WTC11 (cell line): ENCODE measurements at regions not wholly inside any gene's neighbourhood (a gene's known extent, or its start where the extent isn't known, plus 50 kb on each side); places are given as distances from the start of the nearest gene placed in this dataset.
"Not testable (repeated sequence)": the region's sequence is repeated elsewhere in the genome, so short reads cannot be mapped to it uniquely, and the experiment has no call there.

Source experiments
- ATAC-seq: fragments of 200-7000 bp; cut with Tn5 transposase; 2 replicates; pipeline ENCODE4 v1.10.0; 2021; ENCODE audit warnings: mild to moderate bottlenecking, moderate library complexity
- CTCF ChIA-PET: fragments of 300-600 bp; sonication (Branson Sonifier 250); formaldehyde crosslinking; loops from one replicate; lab custom pipeline; 2021; ENCODE audit warnings: antibody characterized with exemption; lab: Charles Lee
- POLR2A ChIA-PET: fragments of 350-600 bp; sonication (Branson Sonifier 250); formaldehyde crosslinking; loops from one replicate; lab custom pipeline; 2021; ENCODE audit warnings: antibody characterized with exemption; lab: Charles Lee
- DNase-seq: peaks from one replicate; pipeline ENCODE4 v3.0.0; 2021; ENCODE audit warnings: low spot score
- H3K27ac Mint-ChIP-seq: 2 replicates; pipeline ENCODE4 v1.8.0; 2021; ENCODE audit warnings: mixed read lengths
- H3K27me3 Mint-ChIP-seq: 2 replicates; pipeline ENCODE4 v1.8.0; 2021; ENCODE audit warnings: low read depth, mild to moderate bottlenecking, moderate library complexity, mixed read lengths
- H3K36me3 Mint-ChIP-seq: 2 replicates; pipeline ENCODE4 v1.8.0; 2021; ENCODE audit warnings: mixed read lengths
- H3K4me1 Mint-ChIP-seq: 2 replicates; pipeline ENCODE4 v1.8.0; 2022; ENCODE audit warnings: mixed read lengths
- H3K4me3 Mint-ChIP-seq: 2 replicates; pipeline ENCODE4 v1.8.0; 2021; ENCODE audit warnings: mild to moderate bottlenecking, moderate library complexity, mixed read lengths
- H3K9me3 Mint-ChIP-seq: 2 replicates; pipeline ENCODE4 v1.8.0; 2021; ENCODE audit warnings: mixed read lengths
- AR ChIP-seq: fragments of 250-450 bp; sonication (Bioruptor Pico); IDR thresholded peaks from 2 replicates; pipeline ENCODE4 v1.9.0; 2021; ENCODE audit warnings: mild to moderate bottlenecking
- CBFB ChIP-seq: sonication (generic); formaldehyde crosslinking; IDR thresholded peaks from 2 replicates; pipeline ENCODE4 v1.8.1; 2022; ENCODE audit warnings: mild to moderate bottlenecking, low read depth, missing genetic modification reagents
- CDX4 ChIP-seq: fragments of 250-450 bp; sonication (Bioruptor Pico); IDR thresholded peaks from 2 replicates; pipeline ENCODE4 v1.9.0; 2021; ENCODE audit warnings: moderate library complexity, mild to moderate bottlenecking, inconsistent platforms, borderline replicate concordance
- CREM ChIP-seq: sonication (generic); formaldehyde crosslinking; IDR thresholded peaks from 2 replicates; pipeline ENCODE4 v1.8.1; 2022; ENCODE audit warnings: mild to moderate bottlenecking, missing genetic modification reagents, moderate library complexity
- ELF4 ChIP-seq: sonication (generic); formaldehyde crosslinking; IDR thresholded peaks from 2 replicates; pipeline ENCODE4 v1.8.1; 2022; ENCODE audit warnings: low read depth, mild to moderate bottlenecking, moderate library complexity, missing genetic modification reagents
- FOXP1 ChIP-seq: sonication (generic); formaldehyde crosslinking; IDR thresholded peaks from 2 replicates; pipeline ENCODE4 v1.8.0; 2022; ENCODE audit warnings: missing genetic modification reagents, mild to moderate bottlenecking, moderate library complexity, borderline replicate concordance
- GTF2I ChIP-seq: fragments of 250-450 bp; sonication (Bioruptor Pico); conservative IDR thresholded peaks from 2 replicates; pipeline ENCODE4 v1.4.0; 2021; ENCODE audit warnings: mild to moderate bottlenecking
- JAZF1 ChIP-seq: fragments of 250-450 bp; sonication (Bioruptor Pico); IDR thresholded peaks from 2 replicates; pipeline ENCODE4 v1.9.0; 2021; ENCODE audit warnings: moderate library complexity, mild to moderate bottlenecking, inconsistent platforms
- KAT7 ChIP-seq: sonication (generic); formaldehyde crosslinking; IDR thresholded peaks from 2 replicates; pipeline ENCODE4 v1.8.1; 2023; ENCODE audit warnings: missing genetic modification reagents, mild to moderate bottlenecking, borderline replicate concordance
- MAX ChIP-seq: sonication (generic); formaldehyde crosslinking; IDR thresholded peaks from 2 replicates; pipeline ENCODE4 v1.8.0; 2022; ENCODE audit warnings: mild to moderate bottlenecking, missing genetic modification reagents
- MXD4 ChIP-seq: fragments of 250-450 bp; sonication (Bioruptor Pico); IDR thresholded peaks from 2 replicates; pipeline ENCODE4 v1.8.0; 2021; ENCODE audit warnings: mild to moderate bottlenecking, moderate library complexity, borderline replicate concordance
- NFATC4 ChIP-seq: fragments of 250-450 bp; sonication (Bioruptor Pico); IDR thresholded peaks from 2 replicates; pipeline ENCODE4 v1.9.0; 2021; ENCODE audit warnings: mild to moderate bottlenecking
- NFE2L1 ChIP-seq: sonication (generic); formaldehyde crosslinking; IDR thresholded peaks from 2 replicates; pipeline ENCODE4 v1.8.1; 2023; ENCODE audit warnings: missing genetic modification reagents
- NR1H2 ChIP-seq: sonication (generic); formaldehyde crosslinking; IDR thresholded peaks from 2 replicates; pipeline ENCODE4 v1.9.0; 2021; ENCODE audit warnings: mild to moderate bottlenecking, moderate library complexity, missing genetic modification reagents
- PRDM15 ChIP-seq: sonication (generic); formaldehyde crosslinking; IDR thresholded peaks from 2 replicates; pipeline ENCODE4 v1.8.0; 2022; ENCODE audit warnings: missing genetic modification reagents
- RELA ChIP-seq: sonication (generic); formaldehyde crosslinking; IDR thresholded peaks from 2 replicates; pipeline ENCODE4 v1.8.1; 2022; ENCODE audit warnings: missing genetic modification reagents, mild to moderate bottlenecking, borderline replicate concordance
- RORB ChIP-seq: fragments of 250-450 bp; sonication (Bioruptor Pico); IDR thresholded peaks from 2 replicates; pipeline ENCODE4 v1.9.0; 2021; ENCODE audit warnings: mild to moderate bottlenecking
- SMAD4 ChIP-seq: sonication (generic); formaldehyde crosslinking; IDR thresholded peaks from 2 replicates; pipeline ENCODE4 v1.8.0; 2022; ENCODE audit warnings: mild to moderate bottlenecking, missing genetic modification reagents
- STAT6 ChIP-seq: sonication (generic); formaldehyde crosslinking; conservative IDR thresholded peaks from 2 replicates; pipeline ENCODE4 v1.8.1; 2023; ENCODE audit warnings: mild to moderate bottlenecking, low read depth, missing genetic modification reagents, moderate library complexity
- ZBTB21 ChIP-seq: sonication (generic); formaldehyde crosslinking; IDR thresholded peaks from 2 replicates; pipeline ENCODE4 v1.8.1; 2023; ENCODE audit warnings: mild to moderate bottlenecking, missing genetic modification reagents, borderline replicate concordance
- ZNF138 ChIP-seq: sonication (generic); formaldehyde crosslinking; conservative IDR thresholded peaks from 2 replicates; pipeline ENCODE4 v1.8.1; 2022; ENCODE audit warnings: mild to moderate bottlenecking, moderate library complexity, missing genetic modification reagents
- ZNF263 ChIP-seq: sonication (generic); formaldehyde crosslinking; IDR thresholded peaks from 2 replicates; pipeline ENCODE4 v1.8.1; 2022; ENCODE audit warnings: low read depth, mild to moderate bottlenecking, moderate library complexity, missing genetic modification reagents
- ZNF396 ChIP-seq: fragments of 250-450 bp; sonication (Bioruptor Pico); IDR thresholded peaks from 2 replicates; pipeline ENCODE4 v1.8.0; 2021; ENCODE audit warnings: mild to moderate bottlenecking, moderate library complexity, borderline replicate concordance

GRCh38 chr5:58311526-58311925 lies 148.4 kb downstream of the PLK2 start:
- DNase-seq, result no peak
- ChIA-PET POLR2A (no interaction called here), CTCF (no interaction called here)
- Mint-ChIP-seq H3K27me3 (no peaks in the 10 kb centered on the region), H3K4me3 (no peak overlapping the region), H3K4me1 (no peaks in the 10 kb centered on the region), H3K36me3 (no peaks in the 10 kb centered on the region; the same call in 1 of the 2 replicates), H3K9me3 (no peaks in the 10 kb centered on the region), H3K27ac (no peak overlapping the region)
- TF ChIP-seq STAT6 (CRISPR knock-in tag) (no peak), RELA (CRISPR knock-in tag) (no peak), ZNF396 (no peak), NR1H2 (CRISPR knock-in tag) (no peak), CDX4 (CRISPR knock-in tag) (no peak), RORB (CRISPR knock-in tag) (no peak), ZNF263 (CRISPR knock-in tag) (no peak), NFATC4 (no peak), PRDM15 (CRISPR knock-in tag) (no peak), SMAD4 (CRISPR knock-in tag) (no peak), NFE2L1 (CRISPR knock-in tag) (no peak), JAZF1 (CRISPR knock-in tag) (no peak), MXD4 (CRISPR knock-in tag) (no peak), ZNF138 (CRISPR knock-in tag) (no peak), FOXP1 (CRISPR knock-in tag) (no peak), KAT7 (CRISPR knock-in tag) (no peak)
- ATAC-seq, result no peak

GRCh38 chr5:58308384-58308783 lies 151.5 kb downstream of the PLK2 start:
- 0 out of 2 replicates have a peak, but pooled peaks have one; percentile 17 for TF ChIP-seq GTF2I (CRISPR knock-in tag)
- TF ChIP-seq, all 79 proteins: peak for 1; not testable (repeated sequence) for 78
- CTCF ChIA-PET, result not testable (repeated sequence)

GRCh38 chr5:58300346-58300895 lies 159.5 kb downstream of the PLK2 start:
- Mint-ChIP-seq H3K27ac (no peak overlapping the region), H3K4me1 (peaks cover 8% of the 10 kb centered on the region), H3K36me3 (no peaks in the 10 kb centered on the region), H3K27me3 (no peaks in the 10 kb centered on the region), H3K9me3 (no peaks in the 10 kb centered on the region), H3K4me3 (no peak overlapping the region)
- no peak for ATAC-seq
- CTCF ChIA-PET, result no interaction called here
- POLR2A ChIA-PET, result no interaction called here
- no peak for DNase-seq
- TF ChIP-seq ZBTB21 (CRISPR knock-in tag) (no peak), ZNF263 (CRISPR knock-in tag) (no peak), CREM (CRISPR knock-in tag) (no peak), AR (CRISPR knock-in tag) (no peak), MAX (CRISPR knock-in tag) (no peak), ELF4 (no peak), CBFB (no peak)

More at GRCh38 chr5:58308384-58308783, 151.5 kb downstream of the PLK2 start:
- ATAC-seq, H3K9me3 Mint-ChIP-seq, H3K27ac Mint-ChIP-seq, H3K36me3 Mint-ChIP-seq, H3K4me1 Mint-ChIP-seq, H3K4me3 Mint-ChIP-seq, H3K27me3 Mint-ChIP-seq, DNase-seq, POLR2A ChIA-PET: not testable (repeated sequence)
